Posterior vena cava (tissue), 2 donors: ENCODE measurements at regions not wholly inside any gene's neighbourhood (a gene's known extent, or its start where the extent isn't known, plus 50 kb on each side); places are given as distances from the start of the nearest gene placed in this dataset.

Source experiments
- DNase-seq: peaks from one replicate; pipeline ENCODE4 v3.0.0-alpha.2; 2020; ENCODE audit warnings: low spot score
- intact Hi-C, 2 donors: fragments of 100-400 bp; cut with DNase I; formaldehyde crosslinking; loops; one replicate each; pipeline versions ENCODE4 v1.14.1 to v1.14.2; 2022 to 2023
- donor health status: DM: yes; HTN: yes; CAD: no.
- donor health status: DM: yes; HTN: yes; CAD: no.

GRCh38 chr5:10091701-10092100, 158.0 kb downstream of the ATPSCKMT start:
- intact Hi-C loops, result no loop called here

DNA sequence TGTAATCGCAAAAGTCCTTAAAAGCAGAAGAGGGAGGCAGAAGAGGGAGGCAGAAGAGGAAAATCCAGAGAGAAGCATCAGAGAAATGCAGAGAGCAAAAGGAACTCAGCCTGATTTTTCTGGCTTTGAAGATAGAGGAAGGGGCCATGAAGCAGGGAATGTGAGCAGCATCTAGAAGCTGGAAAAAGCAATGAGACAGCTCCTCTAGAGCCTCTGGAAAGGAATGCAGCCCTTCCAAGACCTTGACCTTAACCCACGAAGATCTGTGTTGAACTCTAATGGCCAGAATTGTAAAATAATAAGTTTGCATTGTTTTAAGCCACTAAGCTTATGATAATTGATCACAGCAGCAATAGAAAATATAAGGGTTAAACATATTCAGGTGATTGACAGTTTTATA, 159.6 kb downstream of the ATPSCKMT start:
- DNase-seq, result no peak
- intact Hi-C loops, result no loop called here

More at GRCh38 chr5:10091701-10092100, 158.0 kb downstream of the ATPSCKMT start:
- no peak for DNase-seq

GRCh38 chr5:10085185-10085584, 164.5 kb downstream of the ATPSCKMT start:
- no peak for DNase-seq

DNA sequence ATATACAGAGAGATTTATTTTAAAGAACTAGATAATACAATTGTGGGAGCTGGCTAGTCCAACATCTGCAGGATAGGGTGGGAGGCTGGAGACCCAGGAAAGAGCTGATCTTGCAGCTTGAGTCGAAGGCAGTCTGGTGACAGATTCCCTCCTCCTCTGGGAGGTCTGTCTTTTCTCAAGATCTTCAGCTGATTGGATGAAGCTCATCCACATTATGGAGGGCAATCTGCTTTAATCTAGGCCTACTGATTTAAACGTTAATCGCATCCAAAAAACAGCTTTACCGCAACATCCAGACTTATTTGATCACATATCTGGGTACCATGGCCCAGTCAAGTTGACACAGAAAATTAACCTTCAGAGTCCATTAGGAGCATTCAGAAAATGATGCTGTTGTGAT, 168.1 kb downstream of the ATPSCKMT start:
- DNase-seq, result no peak
- intact Hi-C loops, result no loop called here

More at GRCh38 chr5:10085185-10085584, 164.5 kb downstream of the ATPSCKMT start:
- intact Hi-C loops, result no loop called here

- intact Hi-C loops, result no loop called here
- DNase-seq, result no peak
These were observed 171.7 kb downstream of the ATPSCKMT start for GRCh38 chr5:10077791-10078545.

DNA sequence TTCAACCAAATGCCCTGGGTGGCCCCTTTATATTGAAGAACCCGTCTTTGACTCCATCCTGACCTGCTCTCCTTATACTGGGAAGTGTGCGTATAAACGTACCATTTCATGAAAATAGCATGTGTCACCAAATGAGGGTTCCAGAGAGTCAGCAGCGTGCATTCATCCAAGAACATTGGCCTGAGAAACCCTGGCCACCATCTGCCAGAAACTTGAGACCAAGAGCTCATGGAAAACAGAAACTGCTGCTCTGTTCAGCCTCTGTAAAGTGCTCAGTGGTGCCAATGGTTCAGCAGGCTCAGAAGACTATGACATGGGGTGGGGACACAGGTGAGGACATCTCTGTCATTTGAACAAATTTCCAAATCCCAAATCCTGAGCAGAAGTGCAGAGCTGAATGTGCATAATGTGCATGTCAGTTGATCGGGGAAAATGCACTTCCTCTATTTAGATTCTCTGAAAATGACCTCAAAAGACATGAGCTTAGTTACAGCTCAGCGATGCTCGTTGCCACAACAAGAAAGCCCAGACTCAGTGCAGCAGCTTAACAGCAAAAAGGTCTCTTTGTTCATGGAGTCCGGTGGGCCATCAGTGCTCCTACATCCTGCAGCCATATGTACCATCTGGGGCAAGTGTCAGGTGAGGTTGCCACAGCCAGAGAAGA, 176.1 kb downstream of the ATPSCKMT start:
- intact Hi-C loops, result no loop called here
- no peak for DNase-seq

DNA sequence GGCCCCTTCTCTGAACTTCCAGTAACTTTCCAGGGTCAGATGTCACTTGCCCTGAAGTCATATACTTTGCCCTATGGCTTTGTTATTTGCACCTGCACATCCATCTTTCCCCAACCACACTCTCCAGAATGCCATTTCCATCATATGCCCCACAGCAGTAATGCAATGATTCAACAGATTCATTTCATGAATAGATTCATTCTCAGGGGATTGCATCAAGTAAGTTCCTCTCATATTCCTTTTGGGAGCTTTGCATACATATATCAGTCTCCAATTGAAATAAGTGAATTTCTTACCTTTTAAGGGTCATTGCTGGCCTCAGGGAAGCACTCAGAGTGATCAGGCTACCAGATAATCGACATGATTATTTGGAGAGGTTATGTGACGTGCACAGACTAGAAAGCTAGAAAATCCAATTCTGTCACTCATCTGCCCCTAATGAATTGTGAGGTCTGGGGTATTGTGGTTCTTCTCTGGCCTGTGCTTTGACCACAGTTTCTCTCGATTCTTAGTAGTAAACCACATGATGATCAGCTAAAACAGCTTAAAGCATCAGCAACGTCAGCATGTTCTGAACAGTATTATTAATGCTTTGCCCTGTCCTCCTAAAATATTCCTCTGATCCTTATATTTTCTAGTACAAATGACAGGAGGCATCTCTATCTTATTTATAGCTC, 179.9 kb downstream of the ATPSCKMT start:
- no peak for DNase-seq
- intact Hi-C loops, result loop anchor here in 1 of 2 donors (1.0 kb wide), 1 partner anchor 46 kb away; no protein-coding TSS in a partner anchor

DNA sequence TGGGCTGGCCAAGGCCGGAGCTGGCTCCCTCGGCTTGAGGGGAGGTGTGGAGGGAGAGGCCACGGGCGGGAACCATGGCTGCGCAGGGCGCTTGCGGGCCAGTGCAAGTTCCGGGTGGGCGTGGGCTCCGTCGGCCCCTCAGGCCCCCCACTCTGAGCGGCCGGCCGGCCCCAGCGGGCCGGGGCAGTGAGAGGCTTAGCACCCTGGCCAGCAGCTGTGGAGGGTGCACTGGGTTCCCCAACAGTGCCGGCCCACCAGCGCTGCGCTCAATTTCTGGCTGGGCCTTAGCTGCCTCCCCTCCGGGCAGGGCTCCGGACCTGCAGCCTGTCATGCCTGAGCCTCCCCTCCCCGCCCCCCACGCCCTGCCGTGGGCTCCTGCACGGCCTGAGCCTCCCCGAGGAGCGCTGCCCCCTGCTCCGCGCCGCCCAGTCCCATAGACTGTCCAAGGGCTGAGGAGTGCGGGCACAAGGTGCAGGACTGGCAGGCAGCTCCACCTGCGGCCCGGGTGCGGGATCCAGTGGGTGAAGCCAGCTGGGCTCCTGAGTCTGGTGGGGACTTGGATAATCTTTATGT, 184.2 kb downstream of the ATPSCKMT start:
- intact Hi-C loops, result no loop called here
- DNase-seq, result no peak

- no peak for DNase-seq
- intact Hi-C loops, result no loop called here
These were observed 185.0 kb downstream of the ATPSCKMT start for GRCh38 chr5:10064546-10065195.

DNA sequence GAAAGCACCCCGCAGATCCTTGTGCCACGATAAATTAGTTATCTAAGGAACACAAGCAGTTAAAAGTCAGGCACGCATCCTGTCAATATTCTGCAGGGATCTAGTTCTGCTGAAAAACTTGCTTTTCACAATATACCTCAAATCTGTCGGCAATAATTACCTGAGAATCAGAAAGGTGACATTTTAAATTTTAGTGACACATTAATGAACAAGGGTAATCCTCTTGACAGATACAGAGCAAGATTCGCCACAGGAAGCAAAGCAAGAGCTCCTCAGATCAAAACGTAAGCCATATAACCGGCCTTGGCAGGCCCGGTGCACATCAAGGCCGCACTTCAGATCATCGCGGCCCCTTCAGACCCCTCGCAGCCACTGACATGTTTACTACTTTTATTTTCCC, 185.7 kb downstream of the ATPSCKMT start:
- intact Hi-C loops, result no loop called here
- DNase-seq, result no peak

DNA sequence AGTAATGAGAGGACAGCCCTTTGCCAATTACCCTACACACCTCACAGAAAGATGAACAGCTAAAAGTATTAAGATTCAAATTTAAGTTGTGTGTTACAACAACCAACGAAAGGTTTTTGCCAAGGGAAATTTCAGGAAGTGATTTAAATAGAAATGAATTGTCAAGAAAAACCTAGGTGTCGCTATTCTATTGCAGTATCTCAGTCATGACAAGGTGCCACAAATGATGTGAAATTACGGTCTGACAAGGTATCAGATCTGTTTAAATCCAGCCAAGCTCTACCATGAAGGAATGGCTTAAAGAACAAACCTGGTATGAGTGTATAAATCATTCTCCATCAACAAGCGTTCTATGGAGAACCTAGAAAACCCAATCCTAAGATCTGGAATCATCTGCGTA, 189.7 kb downstream of the ATPSCKMT start:
- intact Hi-C loops, result no loop called here
- no peak for DNase-seq

- no peak for DNase-seq
- intact Hi-C loops, result no loop called here
These were observed 190.1 kb downstream of the ATPSCKMT start for GRCh38 chr5:10059556-10059955.

DNA sequence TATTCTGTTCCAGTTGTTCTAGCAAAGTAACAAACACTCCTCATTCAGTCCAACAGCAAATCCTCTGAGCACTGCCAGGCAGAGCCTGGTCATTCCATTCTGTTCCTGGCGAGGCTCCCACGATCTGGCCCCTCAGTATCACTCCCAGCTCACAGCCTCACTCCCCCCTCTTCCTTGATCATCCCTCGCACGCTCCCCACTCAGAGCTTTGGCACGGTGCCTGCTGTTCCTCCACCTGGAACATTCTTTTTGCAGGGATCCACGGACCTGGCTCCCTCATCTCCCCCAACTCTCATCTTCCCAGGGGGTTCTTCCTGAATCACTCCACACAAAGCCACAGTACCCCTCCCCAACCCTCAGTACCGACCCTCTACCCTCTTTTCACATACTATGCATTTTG, 192.3 kb downstream of the ATPSCKMT start:
- DNase-seq, result no peak
- intact Hi-C loops, result no loop called here

- intact Hi-C loops, result no loop called here
- DNase-seq, result no peak
These were observed 193.4 kb downstream of the ATPSCKMT start for GRCh38 chr5:10056228-10056760.

DNA sequence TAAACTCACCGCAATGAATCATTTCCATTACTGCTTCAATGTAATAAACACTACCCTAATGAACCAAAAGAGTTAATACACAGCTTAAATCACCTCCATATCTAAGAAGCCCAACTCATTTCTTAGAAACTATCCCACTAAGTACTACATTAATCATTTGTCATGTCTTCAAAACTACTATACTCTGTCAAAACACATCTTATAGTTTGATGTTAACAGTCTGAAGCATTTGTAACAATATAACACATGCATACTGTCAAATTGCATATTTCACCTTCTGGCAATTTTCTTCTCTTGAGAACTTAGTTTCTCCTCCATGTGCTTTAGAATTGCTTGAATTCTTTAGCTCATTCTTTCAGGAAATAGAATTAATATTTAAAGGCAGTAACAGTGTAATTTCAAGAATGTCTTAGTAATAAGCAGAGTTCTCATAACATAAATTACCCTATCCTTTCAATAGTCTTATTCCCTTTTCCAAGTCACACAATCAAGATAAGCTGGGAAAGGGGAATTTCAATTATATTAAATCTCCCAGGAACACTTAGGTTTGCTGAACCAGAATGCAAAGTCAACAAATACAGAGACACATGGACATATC, 199.7 kb downstream of the ATPSCKMT start:
- intact Hi-C loops, result no loop called here
- no peak for DNase-seq

DNA sequence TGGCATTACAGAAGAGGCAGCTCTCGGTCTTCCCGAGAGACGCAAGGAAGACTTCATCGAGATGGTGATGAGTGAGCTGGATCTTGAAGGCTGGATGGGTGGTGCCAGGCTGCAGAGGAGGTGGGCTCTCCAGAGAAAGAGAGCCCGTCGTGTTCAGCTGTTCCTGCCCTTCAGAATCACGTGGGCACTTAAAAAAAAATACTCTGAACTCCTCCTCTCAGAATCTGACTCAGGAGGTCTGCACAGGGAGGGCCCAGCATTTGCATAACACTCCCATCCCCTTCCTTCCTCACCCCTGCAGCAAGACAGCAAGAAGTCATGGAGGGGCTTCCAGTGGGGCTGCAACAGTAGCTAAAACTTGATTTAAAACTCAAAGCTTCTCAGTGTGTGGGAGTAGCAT, 203.0 kb downstream of the ATPSCKMT start:
- intact Hi-C loops, result no loop called here

DNA sequence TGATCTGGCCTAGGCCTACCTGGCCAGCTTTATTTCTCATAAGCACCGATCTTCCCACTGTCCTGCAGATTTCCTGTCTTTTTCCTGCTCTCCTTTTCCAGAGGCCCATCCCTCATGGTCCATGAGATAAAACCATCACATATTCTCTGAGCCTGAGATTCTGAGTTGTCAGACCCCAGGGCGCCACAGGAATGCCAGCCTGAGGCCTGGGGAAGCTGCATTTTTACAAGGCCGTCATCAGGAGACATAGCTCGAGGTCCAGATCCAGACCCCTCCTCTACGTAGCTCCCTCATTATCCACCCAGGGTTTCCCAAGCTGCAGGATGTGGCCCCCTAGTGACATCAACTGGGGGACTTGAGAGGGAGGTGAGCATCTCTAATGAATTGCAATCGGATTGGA, 204.3 kb downstream of the ATPSCKMT start:
- DNase-seq, result peak; percentile 19
- intact Hi-C loops, result no loop called here

More for the DNA sequence above, 203.0 kb downstream of the ATPSCKMT start:
- peak; percentile 32 for DNase-seq

DNA sequence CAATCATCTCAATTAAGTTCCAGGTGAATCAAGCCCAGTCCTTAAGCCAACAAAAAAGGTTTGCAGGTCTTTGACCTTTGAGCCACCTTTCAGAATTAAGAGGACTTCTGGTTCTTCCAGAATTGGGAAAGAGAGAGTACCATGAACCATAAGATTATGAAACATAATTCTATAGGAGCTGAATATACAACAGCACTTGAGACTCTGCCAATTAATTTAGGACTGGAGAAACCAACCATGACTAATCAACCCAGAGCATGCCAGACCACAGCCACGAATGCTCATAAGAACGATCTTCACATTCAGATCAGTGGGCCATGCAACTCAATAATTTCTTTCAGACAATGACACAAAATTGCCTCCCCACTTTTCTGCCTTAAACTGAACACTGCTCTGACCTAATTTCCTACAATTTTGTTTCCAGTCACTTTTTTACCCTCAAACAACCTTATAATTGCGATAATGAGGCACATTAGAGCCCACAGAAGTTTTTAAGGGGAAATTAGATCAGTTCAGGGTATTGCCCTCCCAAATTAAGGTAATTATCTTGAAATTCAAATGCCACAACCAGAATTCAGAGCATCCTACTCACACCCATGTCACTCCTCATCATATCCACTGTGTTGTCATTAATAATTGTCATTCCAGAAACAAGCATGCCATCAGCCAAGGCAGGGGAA, 213.4 kb downstream of the ATPSCKMT start:
- intact Hi-C loops, result no loop called here

More for the DNA sequence above, 213.4 kb downstream of the ATPSCKMT start:
- no peak for DNase-seq
